HEK293 (cell line): ENCODE measurements at regions not wholly inside any gene's neighbourhood (a gene's known extent, or its start where the extent isn't known, plus 50 kb on each side); places are given as distances from the start of the nearest gene placed in this dataset.

Experiments
- CTCF ChIA-PET: fragments of 350-600 bp; formaldehyde crosslinking; extraction: SDS; loops from one replicate; lab custom pipeline; 2021; ENCODE audit warnings: antibody characterized with exemption; lab: Yijun Ruan, JAX
- POLR2A ChIA-PET: fragments of 300-600 bp; formaldehyde crosslinking; extraction: SDS; loops from one replicate; lab custom pipeline; 2020; ENCODE audit warnings: antibody characterized with exemption, inconsistent platforms; lab: Yijun Ruan, JAX
- H3K27ac ChIP-seq: fragments of 200-500 bp; sonication (Bioruptor generic); 2 replicates; pipeline ENCODE4 v1.5.1; 2014; ENCODE audit warnings: low read depth, low read length, control low read depth, inconsistent platforms; ENCODE audit errors: extremely low read depth
- H3K36me3 ChIP-seq, 2 experiments: fragments of 200-500 bp in 1 of 2; sonication (Bioruptor generic) in 1 of 2; 1 replicate in 1 of 2; 2 replicates in 1 of 2; pipeline ENCODE4 v1.5.1; 2014 to 2017; ENCODE audit warnings: inconsistent platforms in 2 of 2, low read length in 2 of 2; ENCODE audit not compliant: control insufficient read depth in 2 of 2, insufficient read depth in 1 of 2
- H3K4me1 ChIP-seq: fragments of 200-500 bp; sonication (Bioruptor generic); 2 replicates; pipeline ENCODE4 v1.5.1; 2014; ENCODE audit warnings: mild to moderate bottlenecking, low read length, inconsistent platforms; ENCODE audit not compliant: control insufficient read depth, insufficient read depth
- H3K4me3 ChIP-seq: 2 replicates; pipeline ENCODE4 v1.5.1; 2011; ENCODE audit warnings: low read depth, mild to moderate bottlenecking, control low read depth, low read length, moderate library complexity
- H3K9me3 ChIP-seq: fragments of 200-500 bp; sonication (Bioruptor generic); 2 replicates; pipeline ENCODE4 v1.5.1; 2014; ENCODE audit warnings: low read depth, low read length, inconsistent platforms; ENCODE audit not compliant: control insufficient read depth, insufficient read depth
- BCL11A ChIP-seq: fragments of 450-650 bp; formaldehyde crosslinking; IDR thresholded peaks from 2 replicates; pipeline ENCODE4 v1.5.1; 2016; ENCODE audit warnings: low read depth, missing biosample characterization, missing genetic modification characterization
- HOXA7 ChIP-seq: sonication (generic); formaldehyde crosslinking; IDR thresholded peaks from 2 replicates; pipeline ENCODE4 v1.8.1; 2022; ENCODE audit warnings: missing genetic modification reagents, borderline replicate concordance
- HOXC10 ChIP-seq: sonication (generic); formaldehyde crosslinking; IDR thresholded peaks from 2 replicates; pipeline ENCODE4 v1.8.1; 2023; ENCODE audit warnings: mild to moderate bottlenecking, missing genetic modification reagents
- KLF9 ChIP-seq: fragments of 450-650 bp; formaldehyde crosslinking; IDR thresholded peaks from 2 replicates; pipeline ENCODE4 v1.5.1; 2016; ENCODE audit warnings: missing biosample characterization, missing genetic modification characterization, low read depth
- REPIN1 ChIP-seq: fragments of 450-650 bp; formaldehyde crosslinking; IDR thresholded peaks from 2 replicates; pipeline ENCODE4 v1.5.1; 2017; ENCODE audit warnings: missing biosample characterization, missing genetic modification characterization, low read depth
- SCRT2 ChIP-seq: fragments of 450-650 bp; formaldehyde crosslinking; IDR thresholded peaks from 2 replicates; pipeline ENCODE4 v1.5.1; 2016; ENCODE audit warnings: missing biosample characterization, missing genetic modification characterization
- SETDB1 ChIP-seq: IDR thresholded peaks from one replicate; pipeline ENCODE4 v1.6.1; 2017; ENCODE audit warnings: mild to moderate bottlenecking, low read length, moderate library complexity, mixed read lengths; ENCODE audit not compliant: insufficient read length
- ZBTB10 ChIP-seq: fragments of 450-650 bp; formaldehyde crosslinking; IDR thresholded peaks from 2 replicates; pipeline ENCODE4 v1.5.1; 2016; ENCODE audit warnings: missing biosample characterization, missing genetic modification characterization
- ZBTB8A ChIP-seq: fragments of 450-650 bp; formaldehyde crosslinking; IDR thresholded peaks from 2 replicates; pipeline ENCODE4 v1.5.1; 2016; ENCODE audit warnings: missing biosample characterization, missing genetic modification characterization
- ZNF112 ChIP-seq: fragments of 450-650 bp; formaldehyde crosslinking; IDR thresholded peaks from 2 replicates; pipeline ENCODE4 v1.5.0; 2017; ENCODE audit warnings: missing biosample characterization, missing genetic modification characterization
- ZNF114 ChIP-seq: fragments of 450-650 bp; formaldehyde crosslinking; IDR thresholded peaks from 2 replicates; pipeline ENCODE4 v1.5.0; 2017; ENCODE audit warnings: missing biosample characterization, missing genetic modification characterization
- ZNF148 ChIP-seq: fragments of 450-650 bp; formaldehyde crosslinking; IDR thresholded peaks from 2 replicates; pipeline ENCODE4 v1.5.0; 2017; ENCODE audit warnings: missing biosample characterization, missing genetic modification characterization, borderline replicate concordance
- ZNF274 ChIP-seq, 2 experiments: fragments of 200-500 bp in 1 of 2; fragments of 450-650 bp in 1 of 2; sonication (Bioruptor generic) in 1 of 2; formaldehyde crosslinking in 1 of 2; IDR thresholded peaks; 2 replicates each; pipeline versions ENCODE4 v1.5.1 to v1.6.1; 2014 to 2016; ENCODE audit warnings: borderline replicate concordance in 1 of 2, inconsistent platforms in 1 of 2, low read length in 1 of 2, missing biosample characterization in 1 of 2, missing genetic modification characterization in 1 of 2
- ZNF354C ChIP-seq: fragments of 450-650 bp; formaldehyde crosslinking; IDR thresholded peaks from 2 replicates; pipeline ENCODE4 v1.5.1; 2016; ENCODE audit warnings: missing biosample characterization, missing genetic modification characterization, low read depth, borderline replicate concordance
- ZNF37A ChIP-seq: fragments of 450-650 bp; IDR thresholded peaks from 2 replicates; pipeline ENCODE4 v1.5.1; 2018; ENCODE audit warnings: missing biosample characterization, missing genetic modification characterization
- ZNF394 ChIP-seq: fragments of 450-650 bp; formaldehyde crosslinking; IDR thresholded peaks from 2 replicates; pipeline ENCODE4 v1.5.1; 2016; ENCODE audit warnings: missing biosample characterization, missing genetic modification characterization, mild to moderate bottlenecking, moderate library complexity, borderline replicate concordance
- ZNF518A ChIP-seq: fragments of 450-650 bp; formaldehyde crosslinking; conservative IDR thresholded peaks from 2 replicates; pipeline ENCODE4 v1.5.1; 2016; ENCODE audit warnings: low read depth, missing biosample characterization, missing genetic modification characterization
- ZNF555 ChIP-seq: fragments of 450-650 bp; formaldehyde crosslinking; conservative IDR thresholded peaks from 2 replicates; pipeline ENCODE4 v1.5.1; 2017; ENCODE audit warnings: missing biosample characterization, mild to moderate bottlenecking, missing genetic modification characterization, inconsistent platforms
- ZNF626 ChIP-seq: fragments of 450-650 bp; sonication (Bioruptor Pico); formaldehyde crosslinking; IDR thresholded peaks from 2 replicates; pipeline ENCODE4 v1.5.1; 2018; ENCODE audit warnings: missing biosample characterization, missing genetic modification characterization, inconsistent platforms
- ZNF692 ChIP-seq: fragments of 450-650 bp; formaldehyde crosslinking; IDR thresholded peaks from 2 replicates; pipeline ENCODE4 v1.5.1; 2016; ENCODE audit warnings: missing biosample characterization, missing genetic modification characterization
- ZNF707 ChIP-seq: fragments of 450-650 bp; formaldehyde crosslinking; IDR thresholded peaks from 2 replicates; pipeline ENCODE4 v1.5.1; 2016; ENCODE audit warnings: missing biosample characterization, missing genetic modification characterization
- ZNF791 ChIP-seq: fragments of 450-650 bp; formaldehyde crosslinking; IDR thresholded peaks from 2 replicates; pipeline ENCODE4 v1.5.1; 2016; ENCODE audit warnings: missing biosample characterization, missing genetic modification characterization
- ZSCAN16 ChIP-seq: fragments of 450-650 bp; formaldehyde crosslinking; IDR thresholded peaks from 2 replicates; pipeline ENCODE4 v1.5.1; 2016; ENCODE audit warnings: missing biosample characterization, missing genetic modification characterization

GRCh38 chr3:171944118-171945016 is 95.0 kb upstream of the FNDC3B start (continued):
- no peak for TF ChIP-seq HOXA7 (CRISPR knock-in tag)
- no peak for TF ChIP-seq ZSCAN16 (tag by site-specific recombination)
- TF ChIP-seq ZNF354C: no peak
- no peak for TF ChIP-seq REPIN1 (tag by site-specific recombination)
- TF ChIP-seq ZNF112 (tag by site-specific recombination): no peak
- TF ChIP-seq ZNF114 (tag by site-specific recombination): no peak
- TF ChIP-seq SETDB1: no peak
- TF ChIP-seq ZBTB10 (tag by site-specific recombination): no peak
- no peak for TF ChIP-seq ZNF791 (tag by site-specific recombination)
- no peak for TF ChIP-seq SCRT2 (tag by site-specific recombination)

GRCh38 chr3:171948674-171949073 is 90.7 kb upstream of the FNDC3B start:
- Histone ChIP-seq H3K9me3 (no peaks in the 10 kb centered on the region), H3K36me3 (no peaks in the 10 kb centered on the region), H3K4me1 (peaks cover 4% of the 10 kb centered on the region), H3K4me3 (no peak overlapping the region), H3K27ac (no peak overlapping the region)
- ChIA-PET POLR2A (interaction anchor here (0.6 kb wide), 1 partner anchor 12 kb away, joined by 3 read pairs; no protein-coding TSS in a partner anchor), CTCF (no interaction called here)
- TF ChIP-seq ZNF148 (tag by site-specific recombination): no peak
- TF ChIP-seq ZNF692: no peak
- no peak for TF ChIP-seq ZNF555
- no peak for TF ChIP-seq ZBTB8A (tag by site-specific recombination)
- no peak for TF ChIP-seq ZNF707 (tag by site-specific recombination)
- no peak for TF ChIP-seq KLF9
- TF ChIP-seq HOXC10: no peak
- TF ChIP-seq ZNF37A (tag by site-specific recombination): no peak
- TF ChIP-seq ZNF518A (tag by site-specific recombination): no peak
- TF ChIP-seq ZNF394 (tag by site-specific recombination): no peak
- no peak for TF ChIP-seq ZNF626 (tag by site-specific recombination)
- TF ChIP-seq ZNF274 (IDR thresholded peaks at IDR 0.05; ENCODE audit: low read length): no peak
- TF ChIP-seq ZNF274 (tag by site-specific recombination; IDR thresholded peaks at IDR 0.05; ENCODE audit: borderline replicate concordance): no peak
- TF ChIP-seq BCL11A: no peak
